Sigmoid colon (tissue), 4 donors: ENCODE measurements at regions not wholly inside any gene's neighbourhood (a gene's known extent, or its start where the extent isn't known, plus 50 kb on each side); places are given as distances from the start of the nearest gene placed in this dataset.

Experiments used
- POLR2A ChIP-seq, 2 donors: fragments of 450-650 bp; IDR thresholded peaks; one replicate each; pipeline ENCODE4 v1.6.1; 2016; ENCODE audit warnings: antibody characterized with exemption in 2 of 2, mild to moderate bottlenecking in 2 of 2, moderate library complexity in 2 of 2
- POLR2AphosphoS5 ChIP-seq, 4 donors: sonication (generic); formaldehyde crosslinking; IDR thresholded peaks; one replicate each; pipeline ENCODE4 v1.6.1; 2017; ENCODE audit warnings: antibody characterized with exemption in 4 of 4
- TF ChIP-seq, protein P1 (sequence below), 4 experiments: fragments of 450-650 bp in 3 of 4; fragments of 200-600 bp in 1 of 4; IDR thresholded peaks; one replicate each; pipeline ENCODE4 v1.5.1; 2016 to 2019; ENCODE audit warnings: antibody characterized with exemption in 4 of 4, mild to moderate bottlenecking in 3 of 4, moderate library complexity in 2 of 4

GRCh38 chr5:60504342-60504741 is 195.6 kb downstream of the DEPDC1B start:
- TF ChIP-seq POLR2A (IDR thresholded peaks at IDR 0.05) (no peak), POLR2AphosphoS5 (IDR thresholded peaks at IDR 0.05) (no peak)
- TF ChIP-seq, protein P1, sequence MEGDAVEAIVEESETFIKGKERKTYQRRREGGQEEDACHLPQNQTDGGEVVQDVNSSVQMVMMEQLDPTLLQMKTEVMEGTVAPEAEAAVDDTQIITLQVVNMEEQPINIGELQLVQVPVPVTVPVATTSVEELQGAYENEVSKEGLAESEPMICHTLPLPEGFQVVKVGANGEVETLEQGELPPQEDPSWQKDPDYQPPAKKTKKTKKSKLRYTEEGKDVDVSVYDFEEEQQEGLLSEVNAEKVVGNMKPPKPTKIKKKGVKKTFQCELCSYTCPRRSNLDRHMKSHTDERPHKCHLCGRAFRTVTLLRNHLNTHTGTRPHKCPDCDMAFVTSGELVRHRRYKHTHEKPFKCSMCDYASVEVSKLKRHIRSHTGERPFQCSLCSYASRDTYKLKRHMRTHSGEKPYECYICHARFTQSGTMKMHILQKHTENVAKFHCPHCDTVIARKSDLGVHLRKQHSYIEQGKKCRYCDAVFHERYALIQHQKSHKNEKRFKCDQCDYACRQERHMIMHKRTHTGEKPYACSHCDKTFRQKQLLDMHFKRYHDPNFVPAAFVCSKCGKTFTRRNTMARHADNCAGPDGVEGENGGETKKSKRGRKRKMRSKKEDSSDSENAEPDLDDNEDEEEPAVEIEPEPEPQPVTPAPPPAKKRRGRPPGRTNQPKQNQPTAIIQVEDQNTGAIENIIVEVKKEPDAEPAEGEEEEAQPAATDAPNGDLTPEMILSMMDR (IDR thresholded peaks at IDR 0.05) = no peak
